LNCAP (cell line): ENCODE measurements at regions not wholly inside any gene's neighbourhood (a gene's known extent, or its start where the extent isn't known, plus 50 kb on each side); places are given as distances from the start of the nearest gene placed in this dataset.

ENCODE experiments used
- TF ChIP-seq, protein P1 (sequence below): fragments of 450-650 bp; IDR thresholded peaks from 2 replicates; pipeline ENCODE4 v1.5.1; 2017; ENCODE audit warnings: mild to moderate bottlenecking

DNA sequence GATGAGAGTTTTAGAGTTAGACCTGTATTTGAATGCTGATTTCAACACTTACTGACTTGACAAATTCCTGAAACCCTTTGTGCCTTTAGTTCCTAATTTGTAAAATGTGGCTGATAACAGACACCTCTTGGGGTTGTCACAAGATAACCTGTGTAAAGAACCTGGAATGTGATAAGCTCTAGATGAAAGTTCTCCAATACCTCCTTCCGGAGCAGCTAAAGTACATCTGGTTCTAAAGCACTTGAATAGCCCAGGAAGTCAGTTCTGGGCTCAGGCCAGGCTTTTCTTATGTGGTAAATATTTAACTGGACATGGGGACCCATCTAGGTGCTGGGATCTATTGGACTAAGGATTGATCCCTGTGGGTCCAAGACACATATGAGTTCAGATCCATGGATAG lies 310.8 kb upstream of the ADAMTSL1 start:
- TF ChIP-seq, protein P1, sequence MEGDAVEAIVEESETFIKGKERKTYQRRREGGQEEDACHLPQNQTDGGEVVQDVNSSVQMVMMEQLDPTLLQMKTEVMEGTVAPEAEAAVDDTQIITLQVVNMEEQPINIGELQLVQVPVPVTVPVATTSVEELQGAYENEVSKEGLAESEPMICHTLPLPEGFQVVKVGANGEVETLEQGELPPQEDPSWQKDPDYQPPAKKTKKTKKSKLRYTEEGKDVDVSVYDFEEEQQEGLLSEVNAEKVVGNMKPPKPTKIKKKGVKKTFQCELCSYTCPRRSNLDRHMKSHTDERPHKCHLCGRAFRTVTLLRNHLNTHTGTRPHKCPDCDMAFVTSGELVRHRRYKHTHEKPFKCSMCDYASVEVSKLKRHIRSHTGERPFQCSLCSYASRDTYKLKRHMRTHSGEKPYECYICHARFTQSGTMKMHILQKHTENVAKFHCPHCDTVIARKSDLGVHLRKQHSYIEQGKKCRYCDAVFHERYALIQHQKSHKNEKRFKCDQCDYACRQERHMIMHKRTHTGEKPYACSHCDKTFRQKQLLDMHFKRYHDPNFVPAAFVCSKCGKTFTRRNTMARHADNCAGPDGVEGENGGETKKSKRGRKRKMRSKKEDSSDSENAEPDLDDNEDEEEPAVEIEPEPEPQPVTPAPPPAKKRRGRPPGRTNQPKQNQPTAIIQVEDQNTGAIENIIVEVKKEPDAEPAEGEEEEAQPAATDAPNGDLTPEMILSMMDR, result no peak

GRCh38 chr9:18167733-18168132 lies 306.2 kb upstream of the ADAMTSL1 start:
- TF ChIP-seq, protein P1, result no peak

- TF ChIP-seq, protein P1, result no peak
These were observed 300.0 kb upstream of the ADAMTSL1 start for GRCh38 chr9:18173923-18174322.

GRCh38 chr9:18182636-18183035 lies 291.3 kb upstream of the ADAMTSL1 start:
- TF ChIP-seq, protein P1, result no peak

GRCh38 chr9:18183974-18184373 lies 290.0 kb upstream of the ADAMTSL1 start:
- TF ChIP-seq, protein P1, result no peak

GRCh38 chr9:18184401-18184800 lies 289.6 kb upstream of the ADAMTSL1 start:
- TF ChIP-seq, protein P1, result no peak

DNA sequence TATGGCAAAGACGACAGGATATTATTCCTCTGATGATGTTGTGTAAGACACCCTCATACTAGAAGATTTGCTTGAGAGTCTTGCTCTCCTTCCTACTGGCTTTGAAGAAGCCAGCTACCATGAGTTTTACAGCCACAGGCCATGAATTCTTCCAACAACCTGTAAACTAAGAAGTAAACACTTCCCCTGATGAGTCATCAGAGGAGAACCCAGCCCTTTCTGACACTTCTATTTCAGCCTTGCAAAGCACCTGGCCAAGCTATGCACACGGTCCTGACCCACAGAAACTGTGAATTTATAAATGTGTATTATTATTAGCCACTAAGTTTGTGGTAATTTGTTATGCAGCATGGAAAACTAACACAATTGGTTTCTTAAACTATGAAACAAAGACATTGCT lies 288.8 kb upstream of the ADAMTSL1 start:
- TF ChIP-seq, protein P1, result no peak

DNA sequence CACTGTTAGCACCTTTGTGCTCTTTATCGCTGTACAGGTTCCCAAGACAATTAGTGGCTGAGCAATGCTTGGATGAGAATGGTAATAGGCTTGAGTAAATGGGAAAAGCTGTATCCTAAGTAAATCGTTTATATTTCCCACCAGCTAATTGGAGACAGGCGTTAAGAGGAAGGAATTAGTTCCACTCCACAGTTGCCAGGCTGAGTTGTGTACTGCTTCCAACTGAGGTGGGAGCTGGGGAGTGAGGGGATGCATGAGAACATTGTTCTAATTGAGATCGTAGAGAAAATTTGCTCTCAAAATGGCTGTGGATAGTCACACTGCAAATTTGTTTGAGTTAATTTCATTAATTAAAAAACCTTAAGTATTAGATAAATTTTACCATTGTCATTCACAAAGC lies 285.0 kb upstream of the ADAMTSL1 start:
- TF ChIP-seq, protein P1, result no peak
